ENCODE measurements at regions not wholly inside any gene's neighbourhood (a gene's known extent, or its start where the extent isn't known, plus 50 kb on each side); places are given as distances from the start of the nearest gene placed in this dataset.

GRCh38 chr3:157611536-157612076, 108.4 kb upstream of the VEPH1 start:
- TF ChIP-seq POLR2A (IDR thresholded peaks at IDR 0.05): no peak
- TF ChIP-seq CTCF (IDR thresholded peaks at IDR 0.05): no peak

All from Peyer's patch (tissue), 4 donors.